ENCODE measurements at regions not wholly inside any gene's neighbourhood (a gene's known extent, or its start where the extent isn't known, plus 50 kb on each side); places are given as distances from the start of the nearest gene placed in this dataset.

DNA sequence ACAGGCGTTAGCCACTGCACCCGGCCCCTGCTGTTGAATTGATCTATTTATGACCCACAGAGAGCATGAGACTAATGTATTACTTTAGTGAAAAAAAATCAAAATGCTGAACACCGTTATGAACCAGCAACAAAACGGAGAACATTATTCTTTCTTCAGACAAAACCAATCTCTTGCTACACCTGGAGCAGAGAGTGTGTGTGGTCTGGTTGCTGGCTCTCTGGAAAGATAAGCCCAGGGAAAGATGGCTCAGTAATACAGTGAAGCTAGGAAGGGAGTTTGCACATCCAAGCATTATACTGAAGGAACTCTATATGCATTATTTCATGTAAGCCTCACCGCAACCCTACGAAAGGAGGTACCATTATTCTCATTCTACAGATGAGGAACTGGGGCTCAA, 117.0 kb downstream of the GLUL start:
- TF ChIP-seq CTCF (IDR thresholded peaks at IDR 0.05): no peak
- TF ChIP-seq POLR2A (IDR thresholded peaks at IDR 0.05): no peak
